Lung (tissue), 11 donors: ENCODE measurements at regions not wholly inside any gene's neighbourhood (a gene's known extent, or its start where the extent isn't known, plus 50 kb on each side); places are given as distances from the start of the nearest gene placed in this dataset.

ENCODE experiments used
- ATAC-seq: fragments of 200-7000 bp; cut with Tn5 transposase; one replicate; pipeline ENCODE4 v1.9.1; 2020; ENCODE audit warnings: moderate number of reproducible peaks; ENCODE audit not compliant: insufficient read depth, low FRiP score
- DNase-seq, 3 donors: peaks; one replicate each; pipeline ENCODE4 v3.0.0-alpha.2; 2013 to 2017
- H3K27ac ChIP-seq, 2 donors: one replicate each; pipeline ENCODE4 v1.5.1; 2013; ENCODE audit warnings: mild to moderate bottlenecking in 2 of 2, moderate library complexity in 2 of 2, control low read depth in 1 of 2, inconsistent platforms in 1 of 2, low read depth in 1 of 2, low read length in 1 of 2
- H3K27me3 ChIP-seq, 3 donors: one replicate each; pipeline ENCODE4 v1.5.1; 2013; ENCODE audit warnings: low read length in 2 of 3; ENCODE audit not compliant: control insufficient read depth in 3 of 3, insufficient read depth in 3 of 3
- H3K36me3 ChIP-seq, 4 donors: one replicate each; pipeline ENCODE4 v1.5.1; 2013; ENCODE audit warnings: low read length in 4 of 4, mild to moderate bottlenecking in 1 of 4, moderate library complexity in 1 of 4; ENCODE audit not compliant: control insufficient read depth in 4 of 4, insufficient read depth in 4 of 4
- H3K4me1 ChIP-seq, 5 donors: one replicate each; pipeline ENCODE4 v1.5.1; 2013; ENCODE audit warnings: low read length in 5 of 5, mild to moderate bottlenecking in 2 of 5, moderate library complexity in 1 of 5; ENCODE audit not compliant: control insufficient read depth in 5 of 5, insufficient read depth in 5 of 5
- H3K4me3 ChIP-seq: one replicate; pipeline ENCODE4 v1.5.1; 2013; ENCODE audit warnings: mild to moderate bottlenecking, control low read depth, moderate library complexity
- H3K9ac ChIP-seq, 2 donors: one replicate each; pipeline ENCODE4 v1.5.1; 2013; ENCODE audit warnings: low read length in 2 of 2, control low read depth in 1 of 2; ENCODE audit not compliant: insufficient read depth in 1 of 2
- H3K9me3 ChIP-seq, 4 donors: one replicate each; pipeline ENCODE4 v1.5.1; 2013; ENCODE audit warnings: low read length in 3 of 4, mild to moderate bottlenecking in 1 of 4, moderate library complexity in 1 of 4; ENCODE audit not compliant: control insufficient read depth in 4 of 4, insufficient read depth in 3 of 4
- WGBS, 2 donors: extraction: QIAGEN DNeasy Blood & Tissue Kit; methylation state at CpG; one replicate each; pipeline ENCODE4 v1.1.7; 2013; 5-methylcytosine and 5-hydroxymethylcytosine counted together
- TF ChIP-seq, protein P1 (sequence below): IDR thresholded peaks from 2 replicates; pipeline ENCODE4 v1.5.1; 2012; ENCODE audit warnings: mild to moderate bottlenecking; ENCODE audit errors: control extremely low read depth, extremely low read depth
- donor health status: control.
- donor health status: control.
- donor health status: Bipolar disorder and iron deficiency.
- donor health status: healthy.
- donor health status: DM: yes; HTN: yes; CAD: no.

DNA sequence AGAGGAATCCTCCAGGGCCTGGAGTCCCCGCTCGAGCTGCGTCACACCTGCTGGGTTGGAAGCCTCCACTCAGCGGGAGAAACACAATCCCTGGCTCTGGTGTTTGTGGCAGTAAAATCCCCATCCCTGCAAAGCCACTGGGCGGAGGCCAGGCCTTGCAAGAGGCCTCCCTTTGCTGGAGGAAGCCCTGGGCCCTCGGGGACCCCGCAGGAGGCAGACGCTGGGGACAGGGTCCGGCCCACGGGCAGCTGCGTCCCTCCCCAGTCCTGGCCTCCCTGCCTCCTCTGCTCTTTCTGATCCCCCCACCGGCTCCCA, 194.7 kb downstream of the BRD1 start:
- no peak overlapping the region for H3K4me3 ChIP-seq
- ATAC-seq (no peak), DNase-seq (no peak)
- H3K36me3 ChIP-seq, result no peaks in the 10 kb centered on the region
- peaks cover 0 to 13% (median 0%) of the 10 kb centered on the region in 5 donors for H3K4me1 ChIP-seq
- no peaks in the 10 kb centered on the region for H3K27me3 ChIP-seq
- TF ChIP-seq, protein P1, sequence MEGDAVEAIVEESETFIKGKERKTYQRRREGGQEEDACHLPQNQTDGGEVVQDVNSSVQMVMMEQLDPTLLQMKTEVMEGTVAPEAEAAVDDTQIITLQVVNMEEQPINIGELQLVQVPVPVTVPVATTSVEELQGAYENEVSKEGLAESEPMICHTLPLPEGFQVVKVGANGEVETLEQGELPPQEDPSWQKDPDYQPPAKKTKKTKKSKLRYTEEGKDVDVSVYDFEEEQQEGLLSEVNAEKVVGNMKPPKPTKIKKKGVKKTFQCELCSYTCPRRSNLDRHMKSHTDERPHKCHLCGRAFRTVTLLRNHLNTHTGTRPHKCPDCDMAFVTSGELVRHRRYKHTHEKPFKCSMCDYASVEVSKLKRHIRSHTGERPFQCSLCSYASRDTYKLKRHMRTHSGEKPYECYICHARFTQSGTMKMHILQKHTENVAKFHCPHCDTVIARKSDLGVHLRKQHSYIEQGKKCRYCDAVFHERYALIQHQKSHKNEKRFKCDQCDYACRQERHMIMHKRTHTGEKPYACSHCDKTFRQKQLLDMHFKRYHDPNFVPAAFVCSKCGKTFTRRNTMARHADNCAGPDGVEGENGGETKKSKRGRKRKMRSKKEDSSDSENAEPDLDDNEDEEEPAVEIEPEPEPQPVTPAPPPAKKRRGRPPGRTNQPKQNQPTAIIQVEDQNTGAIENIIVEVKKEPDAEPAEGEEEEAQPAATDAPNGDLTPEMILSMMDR, result no peak
- 65 to 75% methylated on average over 12 of the region's 12 CpGs for WGBS, 2 donors
- H3K9ac ChIP-seq, result no peak overlapping the region
- no peaks in the 10 kb centered on the region for H3K9me3 ChIP-seq
- peak overlapping the region in 1 of 2 donors; percentile 18 for H3K27ac ChIP-seq

DNA sequence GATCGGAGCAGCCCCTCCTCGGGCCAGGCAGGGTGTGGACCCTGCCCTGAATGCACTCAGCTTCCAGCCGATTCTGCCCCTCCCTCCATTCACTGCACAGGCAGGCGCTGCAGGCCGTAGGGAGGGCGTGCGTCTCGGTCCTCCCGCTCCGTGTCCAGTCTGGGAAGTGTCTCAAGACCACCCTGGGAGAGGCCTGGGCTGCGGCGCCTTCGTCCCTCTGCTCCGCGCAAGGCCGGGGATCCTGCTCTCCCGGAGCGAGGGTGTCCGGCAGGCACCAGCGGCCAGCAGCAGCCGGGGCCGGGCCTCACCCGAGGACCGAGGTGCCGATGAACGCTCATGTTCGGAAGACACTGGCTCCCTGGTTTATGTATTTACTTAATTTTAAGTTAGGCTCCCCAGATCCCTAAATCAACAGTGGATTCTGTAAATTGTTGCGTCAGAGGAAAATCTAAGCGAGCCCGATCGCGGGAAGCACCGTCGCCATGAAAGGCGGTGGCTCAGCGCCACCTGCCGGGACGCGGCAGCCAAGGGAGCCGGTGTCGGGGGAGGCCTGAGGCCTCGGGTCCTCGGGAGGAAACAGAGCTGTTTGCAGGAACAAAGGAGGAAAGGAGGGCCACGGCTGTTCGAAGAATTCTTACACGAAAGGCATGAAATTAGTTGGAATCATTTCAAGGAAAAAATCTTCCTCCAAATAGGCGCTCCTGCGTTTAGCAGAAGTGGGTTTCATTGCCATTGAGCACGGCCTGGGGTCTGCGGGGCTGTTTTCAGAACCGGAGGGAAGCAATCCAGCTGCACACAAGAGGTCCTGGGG, 195.3 kb downstream of the BRD1 start:
- TF ChIP-seq, protein P1, result peak; percentile 43

DNA sequence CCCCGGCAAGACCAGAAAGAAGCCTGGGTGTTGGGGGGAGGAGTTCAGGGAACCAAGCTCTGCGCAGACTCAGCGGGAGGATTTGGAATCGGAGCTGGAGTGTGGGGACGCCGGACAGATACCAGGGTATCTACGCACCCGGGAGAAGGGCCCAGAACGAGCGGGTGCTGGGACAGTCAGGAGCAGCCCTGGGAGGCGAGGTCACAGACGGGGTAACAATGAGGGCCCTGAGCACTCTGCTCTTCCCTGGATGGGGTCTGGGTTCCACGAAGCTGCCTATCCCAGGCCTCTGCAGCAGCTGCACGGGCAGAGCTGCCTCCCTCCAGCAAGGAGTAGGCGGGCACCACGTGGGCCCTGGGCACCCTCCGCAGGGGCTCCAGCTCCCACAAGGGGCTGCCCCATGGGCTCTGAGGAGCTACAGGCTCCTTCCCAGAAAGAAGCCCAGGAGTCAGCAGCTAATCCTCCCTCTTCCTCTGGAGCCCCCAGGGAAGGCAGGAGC, 197.2 kb downstream of the BRD1 start:
- H3K36me3 ChIP-seq, result no peaks in the 10 kb centered on the region
- no peak for DNase-seq
- ATAC-seq, result no peak
- no peaks in the 10 kb centered on the region for H3K9me3 ChIP-seq
- H3K27ac ChIP-seq, result no peak overlapping the region
- H3K4me3 ChIP-seq, result no peak overlapping the region
- H3K27me3 ChIP-seq, result no peaks in the 10 kb centered on the region
- TF ChIP-seq, protein P1, result no peak
- H3K4me1 ChIP-seq, result peaks cover 0 to 13% (median 0%) of the 10 kb centered on the region in 5 donors
- H3K9ac ChIP-seq, result no peak overlapping the region
- WGBS, 2 donors, result 85 to 90% methylated on average over 17 of the region's 17 CpGs

More for the DNA sequence above, 195.3 kb downstream of the BRD1 start:
- H3K4me1 ChIP-seq, result peaks cover 0 to 13% (median 0%) of the 10 kb centered on the region in 5 donors
- DNase-seq (peak; percentile 83 to 89 (median 84)), ATAC-seq (no peak)
- no peaks in the 10 kb centered on the region for H3K36me3 ChIP-seq
- H3K4me3 ChIP-seq, result no peak overlapping the region
- H3K27ac ChIP-seq, result no peak overlapping the region
- H3K9ac ChIP-seq, result no peak overlapping the region
- no peaks in the 10 kb centered on the region for H3K9me3 ChIP-seq
- H3K27me3 ChIP-seq, result no peaks in the 10 kb centered on the region
- WGBS, 2 donors, result 20 to 51% methylated on average over 51 of the region's 51 CpGs
